HCT116 (cell line): ENCODE measurements at regions not wholly inside any gene's neighbourhood (a gene's known extent, or its start where the extent isn't known, plus 50 kb on each side); places are given as distances from the start of the nearest gene placed in this dataset.
A peak's percentile ranks its signal among the peaks of the same experiment; 100 is the strongest.

Experiments
- ATAC-seq: fragments of 200-7000 bp; cut with Tn5 transposase; 2 replicates; pipeline ENCODE4 v1.9.1; 2020; ENCODE audit warnings: mild to moderate bottlenecking, moderate library complexity
- BruUV-seq: library from RNA; stranded (reverse); fragments of 400-500 nt; replicated peaks from 2 replicates; lab custom pipeline; 2021; lab: Mats Ljungman, UMichigan
- CTCF ChIA-PET: fragments of 300-600 bp; sonication (Branson Sonifier 250); formaldehyde crosslinking; loops from one replicate; lab custom pipeline; 2021; ENCODE audit warnings: antibody characterized with exemption; lab: Charles Lee
- POLR2A ChIA-PET: fragments of 300-600, 350-600 bp; sonication (Branson Sonifier 250); formaldehyde crosslinking; loops from one replicate; lab custom pipeline; 2021; ENCODE audit warnings: antibody characterized with exemption; lab: Charles Lee
- RAD21 ChIA-PET, 2 experiments: fragments of 300-600 bp; sonication (Branson Sonifier 250); formaldehyde crosslinking; loops; one replicate each; lab custom pipeline; 2023; ENCODE audit warnings: low total read pairs in 2 of 2; ENCODE audit not compliant: uncharacterized antibody in 2 of 2, unreplicated experiment in 2 of 2, low non-redundant PET in 1 of 2; lab: Charles Lee
- DNase-seq: peaks from one replicate; pipeline ENCODE4 v3.0.0-alpha.2; 2010; ENCODE audit warnings: low read depth, low spot score
- H2AFZ ChIP-seq: fragments of 200-600 bp; shearing (Covaris generic), sonication (generic); 2 replicates; pipeline ENCODE4 v1.6.1; 2017; ENCODE audit warnings: low read depth, mixed run types, mixed read lengths, antibody characterized with exemption, low read length; ENCODE audit not compliant: poor library complexity, severe bottlenecking
- H3K27ac ChIP-seq: 2 replicates; pipeline ENCODE4 v1.5.1; 2012; ENCODE audit warnings: low read depth, low read length
- H3K27me3 ChIP-seq: fragments of 200-600 bp; sonication (generic); 2 replicates; pipeline ENCODE4 v1.6.1; 2016; ENCODE audit warnings: mixed run types, low read length, mixed read lengths; ENCODE audit not compliant: insufficient read depth
- H3K36me3 ChIP-seq, 2 experiments: fragments of 200-500 bp in 1 of 2; fragments of 200-600 bp in 1 of 2; sonication (Bioruptor generic) in 1 of 2; sonication (generic) in 1 of 2; 2 replicates each; pipeline versions ENCODE4 v1.5.1 to v1.6.1; 2014 to 2016; ENCODE audit warnings: low read length in 2 of 2, inconsistent platforms in 1 of 2, mixed read lengths in 1 of 2, mixed run types in 1 of 2; ENCODE audit not compliant: insufficient read depth in 2 of 2, control insufficient read depth in 1 of 2
- H3K4me1 ChIP-seq, 2 experiments: fragments of 200-600 bp in 1 of 2; sonication (generic) in 1 of 2; 2 replicates each; pipeline versions ENCODE4 v1.5.1 to v1.6.1; 2012 to 2017; ENCODE audit warnings: low read length in 2 of 2, inconsistent platforms in 1 of 2, mild to moderate bottlenecking in 1 of 2, mixed read lengths in 1 of 2, mixed run types in 1 of 2, moderate library complexity in 1 of 2; ENCODE audit not compliant: insufficient read depth in 2 of 2, control insufficient read depth in 1 of 2
- H3K4me2 ChIP-seq: fragments of 200-600 bp; sonication (generic); 2 replicates; pipeline ENCODE4 v1.6.1; 2017; ENCODE audit warnings: mixed run types, low read length, mixed read lengths
- H3K4me3 ChIP-seq, 2 experiments: fragments of 200-600 bp in 1 of 2; sonication (generic) in 1 of 2; replicated peaks in 1 of 2; 2 replicates each; pipeline ENCODE4 v1.5.1; 2011 to 2016; ENCODE audit warnings: low read length in 2 of 2, control low read depth in 1 of 2, low read depth in 1 of 2, mild to moderate bottlenecking in 1 of 2, mixed read lengths in 1 of 2, mixed run types in 1 of 2
- H3K79me2 ChIP-seq: fragments of 200-600 bp; sonication (generic); 2 replicates; pipeline ENCODE4 v1.6.1; 2017; ENCODE audit warnings: mild to moderate bottlenecking, mixed run types, low read length, moderate library complexity, mixed read lengths; ENCODE audit not compliant: insufficient read depth
- H3K9ac ChIP-seq: fragments of 200-600 bp; sonication (generic); 2 replicates; pipeline ENCODE4 v1.6.1; 2016; ENCODE audit warnings: low read length, mixed read lengths
- H3K9me2 ChIP-seq: fragments of 200-600 bp; sonication (generic), shearing (Covaris generic); 2 replicates; pipeline ENCODE4 v1.6.1; 2017; ENCODE audit warnings: mixed run types, mild to moderate bottlenecking, moderate library complexity; ENCODE audit not compliant: insufficient read depth
- H3K9me3 ChIP-seq, 2 experiments: fragments of 200-500 bp in 1 of 2; fragments of 200-600 bp in 1 of 2; sonication (Bioruptor generic) in 1 of 2; sonication (generic) in 1 of 2; 2 replicates each; pipeline ENCODE4 v1.6.1; 2014 to 2017; ENCODE audit warnings: low read length in 2 of 2, mixed read lengths in 2 of 2, inconsistent platforms in 1 of 2, low read depth in 1 of 2, mild to moderate bottlenecking in 1 of 2, mixed run types in 1 of 2, moderate library complexity in 1 of 2; ENCODE audit not compliant: control insufficient read depth in 1 of 2, insufficient read depth in 1 of 2
- H4K20me1 ChIP-seq: fragments of 200-600 bp; sonication (generic), shearing (Covaris generic); 2 replicates; pipeline ENCODE4 v1.6.1; 2017; ENCODE audit warnings: mixed run types, mild to moderate bottlenecking, moderate library complexity; ENCODE audit not compliant: insufficient read depth
- CEBPB ChIP-seq: IDR thresholded peaks from 2 replicates; pipeline ENCODE4 v1.6.1; 2012; ENCODE audit warnings: low read depth
- ELF1 ChIP-seq: IDR thresholded peaks from 2 replicates; pipeline ENCODE4 v1.6.1; 2012; ENCODE audit warnings: low read depth, borderline replicate concordance
- EZH2 ChIP-seq: fragments of 200-600 bp; sonication (generic); IDR thresholded peaks from 2 replicates; pipeline ENCODE4 v1.6.1; 2017; ENCODE audit warnings: antibody characterized with exemption, mixed run types
- EZH2phosphoT487 ChIP-seq: fragments of 200-600 bp; IDR thresholded peaks from 2 replicates; pipeline ENCODE4 v1.6.1; 2018; ENCODE audit warnings: antibody characterized with exemption, borderline replicate concordance
- FOSL1 ChIP-seq: IDR thresholded peaks from 2 replicates; pipeline ENCODE4 v1.6.1; 2012; ENCODE audit warnings: low read depth
- JUND ChIP-seq: IDR thresholded peaks from 2 replicates; pipeline ENCODE4 v1.6.1; 2012
- POLR2A ChIP-seq: IDR thresholded peaks from 2 replicates; pipeline ENCODE4 v1.7.0; 2011; ENCODE audit warnings: borderline replicate concordance; ENCODE audit not compliant: insufficient read depth, insufficient read length; ENCODE audit errors: extremely low read depth
- RAD21 ChIP-seq: IDR thresholded peaks from 2 replicates; pipeline ENCODE4 v1.6.1; 2012; ENCODE audit warnings: low read depth, mild to moderate bottlenecking
- SIN3A ChIP-seq: IDR thresholded peaks from 2 replicates; pipeline ENCODE4 v1.6.1; 2012; ENCODE audit warnings: low read depth
- SP1 ChIP-seq: IDR thresholded peaks from 2 replicates; pipeline ENCODE4 v1.6.1; 2012; ENCODE audit warnings: low read depth
- YY1 ChIP-seq: IDR thresholded peaks from 2 replicates; pipeline ENCODE4 v1.6.1; 2011; ENCODE audit warnings: low read length, low read depth, moderate library complexity, mild to moderate bottlenecking; ENCODE audit not compliant: insufficient replicate concordance; ENCODE audit errors: extremely low read depth
- ZFX ChIP-seq: fragments of 450-650 bp; IDR thresholded peaks from 2 replicates; pipeline ENCODE4 v1.6.1; 2017
- intact Hi-C: fragments of 100-400 bp; cut with micrococcal nuclease; formaldehyde crosslinking; loops from 2 replicates; pipeline ENCODE4 v1.10.0; 2022
- TF ChIP-seq, protein P1 (sequence below): IDR thresholded peaks from 2 replicates; pipeline ENCODE4 v1.6.1; 2012
- TF ChIP-seq, protein P2 (sequence below): IDR thresholded peaks from 2 replicates; pipeline ENCODE4 v1.6.1; 2012

DNA sequence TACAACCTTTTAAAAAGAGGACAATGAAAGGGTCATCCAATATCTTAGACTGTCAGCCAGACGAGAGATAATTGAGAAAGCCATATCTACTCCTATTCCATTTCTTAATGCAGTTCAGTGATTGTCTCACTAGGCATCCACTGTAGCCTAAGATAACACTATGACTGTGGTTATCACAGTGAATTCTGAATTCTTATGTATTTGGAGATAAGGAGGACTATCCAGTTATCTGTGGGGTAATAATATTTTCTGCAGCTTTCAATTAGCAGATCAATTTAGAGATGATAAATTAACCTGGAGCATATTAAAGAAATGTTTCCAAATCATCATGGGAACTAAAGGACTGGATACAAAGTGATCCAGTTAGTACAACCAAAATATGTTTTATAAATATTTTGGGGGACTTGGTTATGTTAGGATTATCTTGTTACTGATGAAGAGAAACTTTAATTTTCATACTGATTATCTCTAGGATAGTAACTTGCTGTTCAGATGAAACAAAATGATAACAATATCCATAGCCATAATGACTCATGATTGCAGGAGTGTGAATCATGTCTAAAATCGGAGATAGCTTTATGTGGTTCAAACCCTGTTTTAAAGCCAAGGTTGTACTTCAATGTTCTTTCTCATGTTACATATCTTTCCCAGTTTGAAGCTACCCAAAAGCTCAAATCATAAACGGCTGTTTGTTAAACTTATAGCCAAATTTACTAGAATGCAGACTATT lies 1152.0 kb downstream of the HACE1 start:
- Histone ChIP-seq H3K27me3 (no peaks in the 10 kb centered on the region), H3K4me3 (no peak overlapping the region), H3K36me3 (no peaks in the 10 kb centered on the region), H3K9me3 (no peaks in the 10 kb centered on the region), H3K9ac (no peak overlapping the region), H3K27ac (no peak overlapping the region), H3K4me2 (no peak overlapping the region), H2AFZ (peak overlapping the region; percentile 0), H4K20me1 (no peaks in the 10 kb centered on the region), H3K9me2 (no peaks in the 10 kb centered on the region), H3K4me1 (no peaks in the 10 kb centered on the region)
- ChIA-PET POLR2A (no interaction called here), CTCF (no interaction called here), RAD21 (no interaction called here)
- no TSS peak for BruUV-seq
- intact Hi-C loops = no loop called here
- TF ChIP-seq FOSL1 (no peak), CEBPB (no peak), EZH2phosphoT487 (no peak), JUND (no peak), ZFX (no peak), ELF1 (no peak), SP1 (no peak), SIN3A (no peak)
- TF ChIP-seq, protein P1, sequence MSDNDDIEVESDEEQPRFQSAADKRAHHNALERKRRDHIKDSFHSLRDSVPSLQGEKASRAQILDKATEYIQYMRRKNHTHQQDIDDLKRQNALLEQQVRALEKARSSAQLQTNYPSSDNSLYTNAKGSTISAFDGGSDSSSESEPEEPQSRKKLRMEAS = no peak
- TF ChIP-seq, all 23 proteins: peak for 0
- DNase-seq (no peak), ATAC-seq (no peak)
- no peaks in the 10 kb centered on the region for H3K79me2 ChIP-seq

DNA sequence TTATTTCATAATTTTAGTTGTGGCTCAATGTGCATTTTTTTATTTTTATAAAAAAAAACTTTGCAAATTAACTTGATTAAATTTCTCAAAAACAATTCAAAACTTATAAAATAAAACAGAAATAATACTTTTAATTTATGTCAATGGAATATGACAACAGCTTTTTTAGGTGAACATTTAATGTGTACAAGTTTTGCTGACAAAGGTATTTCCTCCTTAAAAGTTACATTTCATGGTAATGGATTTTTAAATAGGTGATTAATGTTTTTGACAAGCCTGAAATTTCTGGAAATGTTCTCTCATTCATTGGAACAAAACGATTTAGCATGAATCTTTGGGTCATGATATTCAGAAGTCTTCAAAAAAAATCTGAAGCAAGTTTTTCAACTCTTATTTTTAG lies 1160.0 kb downstream of the HACE1 start:
- intact Hi-C loops = no loop called here
- Histone ChIP-seq H3K4me1 (no peaks in the 10 kb centered on the region), H4K20me1 (no peaks in the 10 kb centered on the region), H3K27ac (no peak overlapping the region), H3K4me2 (no peak overlapping the region), H3K27me3 (no peaks in the 10 kb centered on the region), H3K9me2 (no peaks in the 10 kb centered on the region), H3K9me3 (no peaks in the 10 kb centered on the region), H3K4me3 (no peak overlapping the region), H3K36me3 (no peaks in the 10 kb centered on the region), H3K9ac (no peak overlapping the region), H3K79me2 (no peaks in the 10 kb centered on the region), H2AFZ (no peak overlapping the region)
- DNase-seq (no peak), ATAC-seq (no peak)
- TF ChIP-seq, protein P1 = no peak
- TF ChIP-seq, protein P2, sequence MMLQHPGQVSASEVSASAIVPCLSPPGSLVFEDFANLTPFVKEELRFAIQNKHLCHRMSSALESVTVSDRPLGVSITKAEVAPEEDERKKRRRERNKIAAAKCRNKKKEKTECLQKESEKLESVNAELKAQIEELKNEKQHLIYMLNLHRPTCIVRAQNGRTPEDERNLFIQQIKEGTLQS = no peak
- TF ChIP-seq POLR2A (no peak), EZH2phosphoT487 (no peak), RAD21 (no peak), SIN3A (no peak), YY1 (no peak), EZH2 (no peak)
- CTCF ChIA-PET = interaction anchor here (1.2 kb wide), 1 partner anchor 11 kb away, joined by 3 read pairs; no protein-coding TSS in a partner anchor
- RAD21 ChIA-PET = no interaction called here
- BruUV-seq = no TSS peak
- POLR2A ChIA-PET = no interaction called here
